HG02943 (cell line): ENCODE measurements at regions not wholly inside any gene's neighbourhood (a gene's known extent, or its start where the extent isn't known, plus 50 kb on each side); places are given as distances from the start of the nearest gene placed in this dataset.

ENCODE experiments used
- ATAC-seq: cut with Tn5 transposase; IDR thresholded peaks from one replicate; pipeline ENCODE4 v1.9.1; 2021; ENCODE audit warnings: mild to moderate bottlenecking, low read depth, moderate library complexity; ENCODE audit not compliant: unreplicated experiment

- no peak for ATAC-seq
Observed at GRCh38 chr15:62887113-62887570, 155.4 kb upstream of the TPM1 start.

- ATAC-seq = no peak
Observed at GRCh38 chr15:62888623-62889022, 153.9 kb upstream of the TPM1 start.

- no peak for ATAC-seq
Observed at GRCh38 chr15:62889141-62889661, 153.3 kb upstream of the TPM1 start.

GRCh38 chr15:62889734-62890505 is 152.6 kb upstream of the TPM1 start:
- ATAC-seq = no peak

GRCh38 chr15:62894322-62895085 is 148.0 kb upstream of the TPM1 start:
- ATAC-seq = no peak

GRCh38 chr15:62895139-62895866 is 147.2 kb upstream of the TPM1 start:
- ATAC-seq = no peak

- ATAC-seq = no peak
Observed at GRCh38 chr15:62895905-62896316, 146.6 kb upstream of the TPM1 start.

- no peak for ATAC-seq
Observed at GRCh38 chr15:62896380-62896866, 146.1 kb upstream of the TPM1 start.

GRCh38 chr15:62896969-62897486 is 145.5 kb upstream of the TPM1 start:
- ATAC-seq = no peak

- ATAC-seq = no peak
Observed at GRCh38 chr15:62897634-62898033, 144.9 kb upstream of the TPM1 start.

GRCh38 chr15:62899090-62899493 is 143.5 kb upstream of the TPM1 start:
- no peak for ATAC-seq

GRCh38 chr15:62900071-62900802 is 142.3 kb upstream of the TPM1 start:
- no peak for ATAC-seq

- ATAC-seq = no peak
Observed at GRCh38 chr15:62901087-62901486, 141.5 kb upstream of the TPM1 start.

GRCh38 chr15:62901909-62902546 is 140.5 kb upstream of the TPM1 start:
- ATAC-seq = no peak

- no peak for ATAC-seq
Observed at GRCh38 chr15:62902821-62903220, 139.7 kb upstream of the TPM1 start.

- no peak for ATAC-seq
Observed at GRCh38 chr15:62903437-62903836, 139.1 kb upstream of the TPM1 start.

GRCh38 chr15:62904041-62904910 is 138.3 kb upstream of the TPM1 start:
- no peak for ATAC-seq

GRCh38 chr15:62906627-62907026 is 135.9 kb upstream of the TPM1 start:
- no peak for ATAC-seq
